GM12891 (cell line): ENCODE measurements at regions not wholly inside any gene's neighbourhood (a gene's known extent, or its start where the extent isn't known, plus 50 kb on each side); places are given as distances from the start of the nearest gene placed in this dataset.

Experiments used
- POLR2A ChIP-seq: IDR thresholded peaks from 2 replicates; pipeline ENCODE4 v1.6.1; 2011; ENCODE audit warnings: low read depth, low read length, control low read depth
- POLR2AphosphoS5 ChIP-seq: IDR thresholded peaks from 2 replicates; pipeline ENCODE4 v1.6.1; 2011; ENCODE audit warnings: low read depth, low read length, control low read depth
- POU2F2 ChIP-seq: IDR thresholded peaks from 2 replicates; pipeline ENCODE4 v1.6.1; 2011; ENCODE audit warnings: low read depth, mild to moderate bottlenecking, control low read depth, low read length, moderate library complexity
- TAF1 ChIP-seq: IDR thresholded peaks from 2 replicates; pipeline ENCODE4 v1.6.1; 2011; ENCODE audit warnings: low read depth, low read length, control low read depth

DNA sequence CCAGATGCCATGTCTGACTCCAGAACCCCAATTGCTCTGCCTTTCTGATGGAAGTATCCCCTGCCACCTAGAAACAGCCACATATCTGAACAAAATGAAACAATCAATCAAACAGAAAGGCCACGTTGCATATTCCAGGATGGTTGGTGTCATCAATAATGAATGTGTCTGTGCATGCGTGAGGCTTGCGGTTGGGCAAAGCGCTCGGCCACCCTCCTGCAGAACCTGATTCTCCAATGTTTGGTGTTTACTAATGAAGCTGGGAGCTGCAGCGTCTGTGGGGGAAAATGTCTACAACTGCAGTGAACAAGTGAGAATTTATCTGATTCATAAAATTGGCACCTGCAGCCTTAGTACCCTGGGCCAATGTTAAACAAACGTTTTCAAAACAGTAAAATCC lies 121.2 kb upstream of the ADARB2 start:
- TF ChIP-seq TAF1 (no peak), POLR2AphosphoS5 (no peak), POU2F2 (no peak), POLR2A (no peak)
